CD4-positive, CD25-positive, alpha-beta regulatory T cell (primary cell): ENCODE measurements at regions not wholly inside any gene's neighbourhood (a gene's known extent, or its start where the extent isn't known, plus 50 kb on each side); places are given as distances from the start of the nearest gene placed in this dataset.

Experiments
- ATAC-seq, 2 donors: fragments of 150-1000 bp; cut with Tn5 transposase; one replicate each; pipeline ENCODE4 v1.10.0; 2021; ENCODE audit warnings: low read depth in 2 of 2, moderate number of reproducible peaks in 2 of 2, moderate library complexity in 1 of 2
- DNase-seq, 3 donors: peaks; one replicate each; pipeline versions ENCODE4 v3.0.0 to v3.0.0-alpha.2; 2012 to 2022; ENCODE audit warnings: mixed read lengths in 1 of 3
- H3K27ac ChIP-seq: one replicate; pipeline ENCODE4 v1.7.0; 2013; ENCODE audit warnings: mild to moderate bottlenecking, low read length; ENCODE audit not compliant: insufficient read depth, poor library complexity, severe bottlenecking
- H3K27me3 ChIP-seq: one replicate; pipeline ENCODE4 v1.7.0; 2013; ENCODE audit warnings: low read length; ENCODE audit not compliant: control insufficient read depth, insufficient read depth
- H3K36me3 ChIP-seq: one replicate; pipeline ENCODE4 v1.7.0; 2013; ENCODE audit warnings: mild to moderate bottlenecking, low read length, moderate library complexity; ENCODE audit not compliant: control insufficient read depth, insufficient read depth
- H3K4me1 ChIP-seq: 2 replicates; pipeline ENCODE4 v1.7.0; 2013; ENCODE audit warnings: mild to moderate bottlenecking, low read length; ENCODE audit not compliant: insufficient read depth, control insufficient read depth, poor library complexity, severe bottlenecking
- H3K4me3 ChIP-seq: one replicate; pipeline ENCODE4 v1.7.0; 2013; ENCODE audit warnings: low read depth, mild to moderate bottlenecking, low read length, moderate library complexity
- H3K9me3 ChIP-seq, 2 experiments: 1 replicate in 1 of 2; 2 replicates in 1 of 2; pipeline ENCODE4 v1.7.0; 2013; ENCODE audit warnings: low read length in 2 of 2, mild to moderate bottlenecking in 1 of 2, moderate library complexity in 1 of 2; ENCODE audit not compliant: control insufficient read depth in 2 of 2
- H3K27ac Mint-ChIP-seq, 3 donors: one replicate each; pipeline ENCODE4 v1.8.0; 2020 to 2022; ENCODE audit warnings: mild to moderate bottlenecking in 3 of 3, mixed read lengths in 3 of 3, moderate library complexity in 2 of 3
- H3K27me3 Mint-ChIP-seq: one replicate; pipeline ENCODE4 v1.8.0; 2022; ENCODE audit warnings: mild to moderate bottlenecking, mixed read lengths
- H3K36me3 Mint-ChIP-seq: one replicate; pipeline ENCODE4 v1.8.0; 2020; ENCODE audit warnings: mixed read lengths
- H3K4me1 Mint-ChIP-seq, 4 donors: one replicate each; pipeline ENCODE4 v1.8.0; 2020 to 2022; ENCODE audit warnings: mixed read lengths in 4 of 4, mild to moderate bottlenecking in 1 of 4
- H3K4me3 Mint-ChIP-seq, 4 donors: one replicate each; pipeline ENCODE4 v1.8.0; 2020 to 2022; ENCODE audit warnings: mild to moderate bottlenecking in 4 of 4, mixed read lengths in 4 of 4, moderate library complexity in 3 of 4
- H3K9me3 Mint-ChIP-seq, 7 donors: one replicate each; pipeline ENCODE4 v1.8.0; 2020 to 2022; ENCODE audit warnings: mixed read lengths in 7 of 7, mild to moderate bottlenecking in 3 of 7, moderate library complexity in 2 of 7

DNA sequence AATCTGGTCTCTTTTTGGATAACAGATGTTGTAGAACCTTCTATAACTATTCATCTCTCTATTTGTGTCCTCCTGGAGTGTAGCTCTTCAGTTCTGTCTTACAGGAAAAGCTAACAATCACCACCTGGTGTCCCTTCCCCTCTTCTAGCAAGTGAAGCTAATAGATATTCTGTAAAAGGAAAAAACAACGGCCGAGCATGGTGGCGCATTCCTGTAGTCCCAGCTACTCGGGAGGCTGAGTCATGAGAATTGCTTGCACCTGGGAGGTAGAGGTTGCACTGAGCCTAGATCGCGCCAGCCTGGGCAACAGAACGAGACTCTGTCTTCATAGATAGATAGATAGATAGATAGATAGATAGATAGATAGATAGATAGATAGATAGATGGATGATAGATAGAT is 779.4 kb downstream of the TUSC7 start:
- Mint-ChIP-seq H3K9me3 (peaks cover 0 to 20% (median 2%) of the 10 kb centered on the region in 7 donors), H3K36me3 (no peaks in the 10 kb centered on the region), H3K4me3 (no peak overlapping the region), H3K27me3 (no peaks in the 10 kb centered on the region), H3K27ac (no peak overlapping the region), H3K4me1 (no peaks in the 10 kb centered on the region)
- no peaks in the 10 kb centered on the region for H3K27me3 ChIP-seq
- no peak for ATAC-seq
- no peak overlapping the region for H3K4me3 ChIP-seq
- no peak overlapping the region for H3K27ac ChIP-seq
- H3K9me3 ChIP-seq: no peaks in the 10 kb centered on the region
- no peaks in the 10 kb centered on the region for H3K4me1 ChIP-seq
- no peaks in the 10 kb centered on the region for H3K36me3 ChIP-seq
- no peak for DNase-seq

- Histone ChIP-seq H3K27ac (no peak overlapping the region), H3K27me3 (no peaks in the 10 kb centered on the region), H3K4me3 (no peak overlapping the region), H3K9me3 (no peaks in the 10 kb centered on the region), H3K36me3 (no peaks in the 10 kb centered on the region), H3K4me1 (no peaks in the 10 kb centered on the region)
- no peaks in the 10 kb centered on the region for H3K4me1 Mint-ChIP-seq
- no peaks in the 10 kb centered on the region for H3K27me3 Mint-ChIP-seq
- no peaks in the 10 kb centered on the region for H3K36me3 Mint-ChIP-seq
- DNase-seq: no peak
- H3K27ac Mint-ChIP-seq: no peak overlapping the region
- no peak overlapping the region for H3K4me3 Mint-ChIP-seq
- no peak for ATAC-seq
- peaks cover 0 to 16% (median 2%) of the 10 kb centered on the region in 7 donors for H3K9me3 Mint-ChIP-seq
These were observed 780.1 kb downstream of the TUSC7 start for GRCh38 chr3:117489663-117490079.

DNA sequence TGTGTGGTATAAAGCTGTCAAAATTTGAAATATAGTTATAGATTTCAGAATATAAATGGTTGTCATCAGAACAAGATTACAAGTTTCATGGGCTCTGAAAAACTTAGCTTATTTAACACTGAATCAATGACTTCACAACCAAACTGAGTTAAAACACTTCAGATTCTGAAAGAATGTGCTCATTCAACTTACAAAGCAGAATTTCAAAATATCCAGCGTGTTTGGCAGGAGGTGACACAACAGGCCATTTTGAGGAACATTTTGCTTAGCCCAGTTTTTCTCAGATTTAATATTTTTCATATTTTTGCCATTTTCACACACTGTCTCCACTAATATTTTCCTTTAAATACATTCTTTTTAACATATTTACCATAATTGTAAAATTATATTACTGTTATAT is 781.1 kb downstream of the TUSC7 start:
- ATAC-seq: no peak

DNA sequence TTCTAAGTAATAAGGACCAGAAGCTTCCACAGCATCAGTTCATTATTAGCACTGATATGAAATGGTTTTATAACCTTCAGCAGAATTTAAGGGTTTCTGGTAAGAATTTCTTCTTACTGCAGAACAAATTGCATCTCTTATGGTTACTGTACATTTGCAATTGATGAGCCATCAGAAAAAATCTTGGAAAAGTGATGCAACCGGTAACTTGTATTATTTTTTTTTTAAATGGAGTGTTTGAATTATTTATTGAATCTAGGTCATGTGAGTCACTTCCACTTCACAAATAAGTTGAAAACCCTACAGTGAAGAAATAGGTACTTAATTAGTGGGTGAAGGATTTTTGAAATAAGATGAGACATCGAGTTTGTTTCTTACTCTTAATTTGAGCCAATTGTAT is 786.0 kb downstream of the TUSC7 start:
- ATAC-seq (no peak), DNase-seq (no peak)
- Histone ChIP-seq H3K4me3 (no peak overlapping the region), H3K36me3 (no peaks in the 10 kb centered on the region), H3K27me3 (no peaks in the 10 kb centered on the region), H3K9me3 (no peaks in the 10 kb centered on the region), H3K4me1 (no peaks in the 10 kb centered on the region), H3K27ac (no peak overlapping the region)
- Mint-ChIP-seq H3K9me3 (peaks cover 0 to 10% (median 4%) of the 10 kb centered on the region in 7 donors), H3K36me3 (no peaks in the 10 kb centered on the region), H3K4me1 (no peaks in the 10 kb centered on the region), H3K27ac (no peak overlapping the region), H3K4me3 (no peak overlapping the region), H3K27me3 (no peaks in the 10 kb centered on the region)

More for the DNA sequence above, 781.1 kb downstream of the TUSC7 start:
- no peak for DNase-seq
- Histone ChIP-seq H3K4me1 (no peaks in the 10 kb centered on the region), H3K9me3 (no peaks in the 10 kb centered on the region), H3K27me3 (no peaks in the 10 kb centered on the region), H3K27ac (no peak overlapping the region), H3K4me3 (no peak overlapping the region), H3K36me3 (no peaks in the 10 kb centered on the region)
- no peak overlapping the region for H3K27ac Mint-ChIP-seq
- no peaks in the 10 kb centered on the region for H3K27me3 Mint-ChIP-seq
- no peaks in the 10 kb centered on the region for H3K4me1 Mint-ChIP-seq
- H3K36me3 Mint-ChIP-seq: no peaks in the 10 kb centered on the region
- H3K4me3 Mint-ChIP-seq: no peak overlapping the region
- H3K9me3 Mint-ChIP-seq: peaks cover 0 to 16% (median 2%) of the 10 kb centered on the region in 7 donors

DNA sequence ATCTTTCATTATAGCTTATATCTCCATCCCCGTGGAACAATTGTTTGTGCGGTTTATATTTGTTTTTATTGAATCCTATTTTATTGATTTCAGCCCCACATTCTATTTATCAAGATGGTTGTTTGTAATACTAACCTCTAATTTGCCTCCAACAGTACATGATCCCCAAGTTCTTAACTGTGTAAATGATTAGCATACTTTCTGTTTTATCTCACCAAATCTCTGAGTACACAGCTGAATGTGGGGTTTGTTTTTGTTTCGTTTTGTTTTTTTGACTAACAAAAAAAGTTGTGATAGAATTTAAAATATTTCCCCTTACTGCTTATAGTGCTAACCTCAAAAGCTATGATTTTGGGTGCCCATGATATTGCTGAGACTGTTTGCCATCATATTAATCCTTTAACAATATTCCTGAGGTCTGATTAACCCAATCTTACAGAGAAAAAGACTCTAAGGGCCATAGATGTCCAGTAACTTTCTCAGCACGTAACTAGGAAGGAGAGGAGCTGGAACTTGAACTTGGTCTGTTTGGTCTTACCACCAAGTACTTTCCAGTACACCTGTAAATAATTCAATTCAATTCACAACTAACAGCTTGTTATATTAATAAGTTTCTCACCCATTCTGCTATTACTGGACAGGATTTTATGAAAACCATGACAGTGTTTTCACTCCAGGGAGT is 789.8 kb downstream of the TUSC7 start:
- no peak for DNase-seq

GRCh38 chr3:117507958-117508357 is 798.4 kb downstream of the TUSC7 start:
- Histone ChIP-seq H3K27ac (no peak overlapping the region), H3K36me3 (no peaks in the 10 kb centered on the region), H3K4me1 (no peaks in the 10 kb centered on the region), H3K27me3 (no peaks in the 10 kb centered on the region), H3K4me3 (no peak overlapping the region), H3K9me3 (peaks cover 0 to 1% of the 10 kb centered on the region in 2 experiments)
- H3K4me1 Mint-ChIP-seq: no peaks in the 10 kb centered on the region
- DNase-seq (no peak), ATAC-seq (no peak)
- H3K27me3 Mint-ChIP-seq: no peaks in the 10 kb centered on the region
- no peaks in the 10 kb centered on the region for H3K36me3 Mint-ChIP-seq
- no peak overlapping the region for H3K27ac Mint-ChIP-seq
- peaks cover 2 to 14% (median 6%) of the 10 kb centered on the region in 7 donors for H3K9me3 Mint-ChIP-seq
- H3K4me3 Mint-ChIP-seq: no peak overlapping the region

More for the DNA sequence above, 789.8 kb downstream of the TUSC7 start:
- Mint-ChIP-seq H3K4me3 (no peak overlapping the region), H3K4me1 (no peaks in the 10 kb centered on the region), H3K27me3 (no peaks in the 10 kb centered on the region), H3K36me3 (no peaks in the 10 kb centered on the region), H3K9me3 (peaks cover 0 to 9% (median 2%) of the 10 kb centered on the region in 7 donors), H3K27ac (no peak overlapping the region)
- Histone ChIP-seq H3K27ac (no peak overlapping the region), H3K4me3 (no peak overlapping the region), H3K36me3 (no peaks in the 10 kb centered on the region), H3K27me3 (no peaks in the 10 kb centered on the region), H3K9me3 (no peaks in the 10 kb centered on the region), H3K4me1 (no peaks in the 10 kb centered on the region)
- ATAC-seq: no peak

DNA sequence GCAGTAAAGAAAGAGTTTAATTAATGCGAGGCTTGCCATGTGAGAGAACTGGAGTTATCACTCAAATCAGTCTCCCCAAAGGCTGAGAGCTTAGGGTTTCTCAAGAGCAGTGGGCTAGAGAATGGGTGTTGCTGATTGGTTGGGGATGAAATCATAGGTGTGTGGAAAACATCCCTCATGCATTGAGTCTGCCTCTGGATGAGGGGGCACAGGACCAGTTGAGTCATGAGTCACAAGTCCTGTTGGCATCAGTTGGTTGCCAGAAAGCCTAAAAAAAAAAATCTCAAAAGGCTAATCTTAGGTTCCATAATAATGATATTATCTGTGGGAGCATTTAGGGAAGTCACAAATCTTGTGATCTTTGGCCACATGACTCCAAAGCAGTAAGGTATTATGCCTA is 800.3 kb downstream of the TUSC7 start:
- Mint-ChIP-seq H3K4me1 (no peaks in the 10 kb centered on the region), H3K27ac (no peak overlapping the region), H3K36me3 (no peaks in the 10 kb centered on the region), H3K27me3 (no peaks in the 10 kb centered on the region), H3K4me3 (no peak overlapping the region), H3K9me3 (peaks cover 3 to 28% (median 7%) of the 10 kb centered on the region in 7 donors)
- H3K4me3 ChIP-seq: no peak overlapping the region
- no peak overlapping the region for H3K27ac ChIP-seq
- no peaks in the 10 kb centered on the region for H3K27me3 ChIP-seq
- no peaks in the 10 kb centered on the region for H3K36me3 ChIP-seq
- no peaks in the 10 kb centered on the region for H3K4me1 ChIP-seq
- ATAC-seq: no peak
- H3K9me3 ChIP-seq: peaks cover 0 to 1% of the 10 kb centered on the region in 2 experiments
- DNase-seq: no peak

GRCh38 chr3:117510396-117510795 is 800.8 kb downstream of the TUSC7 start:
- Mint-ChIP-seq H3K36me3 (no peaks in the 10 kb centered on the region), H3K9me3 (peaks cover 3 to 26% (median 7%) of the 10 kb centered on the region in 7 donors), H3K27ac (no peak overlapping the region), H3K4me1 (no peaks in the 10 kb centered on the region), H3K27me3 (no peaks in the 10 kb centered on the region), H3K4me3 (no peak overlapping the region)
- no peak overlapping the region for H3K27ac ChIP-seq
- H3K4me1 ChIP-seq: no peaks in the 10 kb centered on the region
- no peak for ATAC-seq
- peaks cover 0 to 1% of the 10 kb centered on the region in 2 experiments for H3K9me3 ChIP-seq
- H3K27me3 ChIP-seq: no peaks in the 10 kb centered on the region
- no peaks in the 10 kb centered on the region for H3K36me3 ChIP-seq
- no peak for DNase-seq
- H3K4me3 ChIP-seq: no peak overlapping the region
